BE2C (cell line): ENCODE measurements at regions not wholly inside any gene's neighbourhood (a gene's known extent, or its start where the extent isn't known, plus 50 kb on each side); places are given as distances from the start of the nearest gene placed in this dataset.

Experiments
- DNase-seq: peaks from one replicate; pipeline ENCODE4 v3.0.0-alpha.2; 2020
- H3K27me3 ChIP-seq: fragments of 250-450 bp; sonication (Bioruptor Pico); 2 replicates; pipeline ENCODE4 v1.5.1; 2020; ENCODE audit warnings: mild to moderate bottlenecking
- H3K36me3 ChIP-seq: fragments of 250-450 bp; sonication (Bioruptor Pico); 2 replicates; pipeline ENCODE4 v1.5.1; 2020; ENCODE audit warnings: mild to moderate bottlenecking
- H3K4me1 ChIP-seq: fragments of 250-450 bp; sonication (Bioruptor Pico); 2 replicates; pipeline ENCODE4 v1.5.1; 2020
- H3K4me3 ChIP-seq: 2 replicates; pipeline ENCODE4 v1.5.1; 2011; ENCODE audit warnings: low read depth, low read length
- H3K9me3 ChIP-seq: fragments of 250-450 bp; sonication (Bioruptor Pico); 2 replicates; pipeline ENCODE4 v1.5.1; 2020
- TF ChIP-seq, protein P1 (sequence below): IDR thresholded peaks from 2 replicates; pipeline ENCODE4 v1.5.1; 2012; ENCODE audit warnings: mild to moderate bottlenecking, low read depth, low read length

GRCh38 chr14:84584511-84584910 lies 945.4 kb upstream of the FLRT2 start:
- TF ChIP-seq, protein P1, sequence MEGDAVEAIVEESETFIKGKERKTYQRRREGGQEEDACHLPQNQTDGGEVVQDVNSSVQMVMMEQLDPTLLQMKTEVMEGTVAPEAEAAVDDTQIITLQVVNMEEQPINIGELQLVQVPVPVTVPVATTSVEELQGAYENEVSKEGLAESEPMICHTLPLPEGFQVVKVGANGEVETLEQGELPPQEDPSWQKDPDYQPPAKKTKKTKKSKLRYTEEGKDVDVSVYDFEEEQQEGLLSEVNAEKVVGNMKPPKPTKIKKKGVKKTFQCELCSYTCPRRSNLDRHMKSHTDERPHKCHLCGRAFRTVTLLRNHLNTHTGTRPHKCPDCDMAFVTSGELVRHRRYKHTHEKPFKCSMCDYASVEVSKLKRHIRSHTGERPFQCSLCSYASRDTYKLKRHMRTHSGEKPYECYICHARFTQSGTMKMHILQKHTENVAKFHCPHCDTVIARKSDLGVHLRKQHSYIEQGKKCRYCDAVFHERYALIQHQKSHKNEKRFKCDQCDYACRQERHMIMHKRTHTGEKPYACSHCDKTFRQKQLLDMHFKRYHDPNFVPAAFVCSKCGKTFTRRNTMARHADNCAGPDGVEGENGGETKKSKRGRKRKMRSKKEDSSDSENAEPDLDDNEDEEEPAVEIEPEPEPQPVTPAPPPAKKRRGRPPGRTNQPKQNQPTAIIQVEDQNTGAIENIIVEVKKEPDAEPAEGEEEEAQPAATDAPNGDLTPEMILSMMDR: no peak
- DNase-seq: no peak
- Histone ChIP-seq H3K4me1 (no peaks in the 10 kb centered on the region), H3K36me3 (no peaks in the 10 kb centered on the region), H3K4me3 (no peak overlapping the region), H3K9me3 (no peaks in the 10 kb centered on the region), H3K27me3 (no peaks in the 10 kb centered on the region)

- no peak for DNase-seq
- no peaks in the 10 kb centered on the region for H3K36me3 ChIP-seq
- H3K4me3 ChIP-seq: no peak overlapping the region
- H3K27me3 ChIP-seq: no peaks in the 10 kb centered on the region
- H3K9me3 ChIP-seq: no peaks in the 10 kb centered on the region
- no peaks in the 10 kb centered on the region for H3K4me1 ChIP-seq
- TF ChIP-seq, protein P1: no peak
Measured at GRCh38 chr14:84591827-84592445, 938.0 kb upstream of the FLRT2 start.

- H3K4me1 ChIP-seq: no peaks in the 10 kb centered on the region
- no peaks in the 10 kb centered on the region for H3K36me3 ChIP-seq
- TF ChIP-seq, protein P1: no peak
- H3K27me3 ChIP-seq: no peaks in the 10 kb centered on the region
- DNase-seq: no peak
- H3K9me3 ChIP-seq: no peaks in the 10 kb centered on the region
- H3K4me3 ChIP-seq: no peak overlapping the region
Measured at GRCh38 chr14:84592770-84593169, 937.2 kb upstream of the FLRT2 start.

- no peak for DNase-seq
- no peak overlapping the region for H3K4me3 ChIP-seq
- H3K4me1 ChIP-seq: no peaks in the 10 kb centered on the region
- H3K9me3 ChIP-seq: no peaks in the 10 kb centered on the region
- TF ChIP-seq, protein P1: no peak
- no peaks in the 10 kb centered on the region for H3K27me3 ChIP-seq
- no peaks in the 10 kb centered on the region for H3K36me3 ChIP-seq
Measured at GRCh38 chr14:84610086-84610485, 919.9 kb upstream of the FLRT2 start.

DNA sequence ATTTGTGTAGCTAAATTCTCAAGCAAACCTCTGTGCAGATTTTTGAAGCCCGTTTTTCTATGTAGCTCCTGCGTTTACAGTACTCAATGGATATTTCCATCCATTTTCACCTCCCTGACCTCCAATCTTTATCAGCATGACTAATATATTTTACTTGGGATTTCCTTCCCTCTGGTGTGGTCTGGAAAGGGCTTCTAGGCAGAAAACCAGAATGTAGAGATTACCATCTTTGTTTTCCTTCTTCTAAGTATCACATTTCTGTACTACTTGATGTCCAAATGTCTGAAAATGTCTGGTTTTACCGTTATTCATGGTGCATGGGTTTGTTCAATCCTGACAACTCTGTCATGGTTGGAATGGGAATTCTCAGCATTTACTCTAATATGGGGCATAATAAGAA lies 907.6 kb upstream of the FLRT2 start:
- Histone ChIP-seq H3K9me3 (no peaks in the 10 kb centered on the region; the same call in 1 of the 2 replicates), H3K4me3 (no peak overlapping the region), H3K27me3 (no peaks in the 10 kb centered on the region), H3K36me3 (no peaks in the 10 kb centered on the region), H3K4me1 (no peaks in the 10 kb centered on the region)
- DNase-seq: no peak
- TF ChIP-seq, protein P1: no peak

DNA sequence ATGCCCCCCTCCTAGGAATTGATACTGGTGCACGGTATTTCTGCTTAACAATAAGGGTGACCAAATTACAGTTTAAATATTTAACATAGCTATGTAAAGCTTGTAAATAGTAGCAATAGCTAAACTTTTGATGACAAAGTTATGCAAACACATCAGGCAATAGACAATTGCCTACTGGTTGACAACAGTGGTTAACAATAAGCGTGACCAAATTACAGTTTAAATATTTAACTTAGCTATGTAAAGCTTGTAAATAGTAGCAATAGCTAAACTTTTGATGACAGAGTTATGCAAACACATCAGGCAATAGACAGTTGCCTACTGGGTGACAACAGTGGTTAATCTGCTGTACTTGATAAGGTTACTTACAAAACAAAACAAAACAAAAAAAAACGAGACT lies 886.5 kb upstream of the FLRT2 start:
- Histone ChIP-seq H3K36me3 (no peaks in the 10 kb centered on the region), H3K4me3 (no peak overlapping the region), H3K4me1 (no peaks in the 10 kb centered on the region), H3K27me3 (no peaks in the 10 kb centered on the region), H3K9me3 (no peaks in the 10 kb centered on the region)
- DNase-seq: no peak
- TF ChIP-seq, protein P1: no peak
